ENCODE measurements at regions not wholly inside any gene's neighbourhood (a gene's known extent, or its start where the extent isn't known, plus 50 kb on each side); places are given as distances from the start of the nearest gene placed in this dataset.

GRCh38 chr1:234756066-234756774 is 146.2 kb upstream of the IRF2BP2 start (continued):
- TF ChIP-seq ZNF784 (CRISPR knock-in tag; IDR thresholded peaks at IDR 0.05; ENCODE audit: borderline replicate concordance), result no peak
- no peak for TF ChIP-seq PATZ1 (CRISPR knock-in tag; IDR thresholded peaks at IDR 0.05)

GRCh38 chr1:234755449-234755863 is 145.5 kb upstream of the IRF2BP2 start:
- WGBS (ENCODE audit: low lambda C conversion rate), result 89% methylated on average over 3 of the region's 8 CpGs
- ChIA-PET POLR2A (interaction anchor here (1.0 to 2.7 kb wide), 5 partner anchors 12 to 39 kb away, joined by 3 to 11 read pairs (median 4); no protein-coding TSS in a partner anchor), CTCF (ENCODE audit: low intra/inter-chr PET ratio, low total read pairs) (no interaction called here)
- DNase-seq (ENCODE audit: low spot score) (no peak), FAIRE-seq (no peak), ATAC-seq (no peak)
- Histone ChIP-seq H2AFZ (ENCODE audit: low read length) (no peak overlapping the region), H3K27ac (ENCODE audit: extremely low read length, insufficient read depth, low read length) (no peak overlapping the region), H3K4me3 (replicated peaks in 1 of 3; ENCODE audit: insufficient read depth in 1 of 3, low read depth in 2 of 3, low read length in 3 of 3) (no peak overlapping the region), H4K20me1 (ENCODE audit: insufficient read depth, low read length) (no peaks in the 10 kb centered on the region), H3K9me3 (ENCODE audit: low read length) (no peaks in the 10 kb centered on the region), H3K4me1 (ENCODE audit: insufficient read depth, low read length) (peaks cover 55% of the 10 kb centered on the region), H3K4me2 (ENCODE audit: low read depth, low read length) (no peak overlapping the region), H3K36me3 (replicated peaks in 1 of 2; ENCODE audit: control insufficient read depth in 1 of 2, insufficient read depth in 2 of 2, low read length in 2 of 2) (no peaks in the 10 kb centered on the region), H3K27me3 (ENCODE audit: control insufficient read depth in 1 of 2, insufficient read depth in 2 of 2, low read length in 2 of 2) (no peaks in the 10 kb centered on the region), H3K79me2 (ENCODE audit: insufficient read depth, low read length) (no peaks in the 10 kb centered on the region), H3K9ac (ENCODE audit: insufficient read depth, low read depth, low read length) (no peak overlapping the region)
- intact Hi-C loops (cut with micrococcal nuclease; ENCODE audit: unreplicated experiment), result loop anchor here (10.0 kb wide), 1 partner anchor 329 kb away; no protein-coding TSS in a partner anchor
- no TSS peak for BruUV-seq (replicated peaks)
- TF ChIP-seq CEBPB (IDR thresholded peaks at IDR 0.05; ENCODE audit: borderline replicate concordance, low read depth, low read length), result peak; percentile 51; the same call in 1 of the 2 replicates
- TF ChIP-seq CEBPG (CRISPR knock-in tag; IDR thresholded peaks at IDR 0.05), result 0 out of 2 replicates have a peak, but pooled peaks have one; percentile 9
- TF ChIP-seq ZNF687 (CRISPR knock-in tag; IDR thresholded peaks at IDR 0.05), result peak; percentile 22; the same call in 1 of the 2 replicates
- TF ChIP-seq TMF1 (CRISPR knock-in tag; IDR thresholded peaks at IDR 0.05; ENCODE audit: low read depth), result no peak
- no peak for TF ChIP-seq HNRNPUL1 (IDR thresholded peaks at IDR 0.05; ENCODE audit: low read depth, low read length)
- no peak for TF ChIP-seq SP140L (CRISPR knock-in tag; IDR thresholded peaks at IDR 0.05; ENCODE audit: borderline replicate concordance)
- no peak for TF ChIP-seq GABPA (IDR thresholded peaks at IDR 0.05; ENCODE audit: low read depth, low read length)
- TF ChIP-seq GABPA (CRISPR knock-in tag; IDR thresholded peaks at IDR 0.05; ENCODE audit: low read depth), result no peak
- in situ Hi-C loops (cut with HindIII; ENCODE audit: extremely low pct_ligation_motif_present, low pct_unique_long_range_greater_than_20kb), result loop anchor here (10.0 kb wide), 1 partner anchor 199 kb away; no protein-coding TSS in a partner anchor
